GM12874 (cell line): ENCODE measurements at regions not wholly inside any gene's neighbourhood (a gene's known extent, or its start where the extent isn't known, plus 50 kb on each side); places are given as distances from the start of the nearest gene placed in this dataset.

ENCODE experiments used
- CTCF ChIP-seq: IDR thresholded peaks from 2 replicates; pipeline ENCODE4 v1.5.1; 2011; ENCODE audit warnings: low read depth, mild to moderate bottlenecking, control low read depth, low read length, moderate library complexity; ENCODE audit not compliant: insufficient read depth

- TF ChIP-seq CTCF = no peak
Observed at GRCh38 chr14:42994051-42994736, 1387.5 kb downstream of the LRFN5 start.

GRCh38 chr14:42992930-42993329 lies 1386.3 kb downstream of the LRFN5 start:
- TF ChIP-seq CTCF = no peak

- TF ChIP-seq CTCF = no peak
Observed at GRCh38 chr14:42980419-42980818, 1373.7 kb downstream of the LRFN5 start.

- TF ChIP-seq CTCF = no peak
Observed at GRCh38 chr14:42965512-42965911, 1358.8 kb downstream of the LRFN5 start.

- TF ChIP-seq CTCF = no peak
Observed at GRCh38 chr14:42961509-42961908, 1354.8 kb downstream of the LRFN5 start.

- no peak for TF ChIP-seq CTCF
Observed at GRCh38 chr14:42950363-42950762, 1343.7 kb downstream of the LRFN5 start.

- TF ChIP-seq CTCF = no peak
Observed at GRCh38 chr14:42947991-42948390, 1341.3 kb downstream of the LRFN5 start.

GRCh38 chr14:42944284-42944683 lies 1337.6 kb downstream of the LRFN5 start:
- TF ChIP-seq CTCF = no peak
